OCI-LY3 (cell line): ENCODE measurements at regions not wholly inside any gene's neighbourhood (a gene's known extent, or its start where the extent isn't known, plus 50 kb on each side); places are given as distances from the start of the nearest gene placed in this dataset.

ENCODE experiments used
- H2AFZ ChIP-seq: fragments of 200-600, 300-600 bp; shearing (Covaris generic); 2 replicates; pipeline ENCODE4 v1.6.0; 2014; ENCODE audit warnings: antibody characterized with exemption, low read depth, low read length
- H3K27ac ChIP-seq: fragments of 200-600, 300-600 bp; sonication (generic); 2 replicates; pipeline ENCODE4 v1.5.1; 2014; ENCODE audit warnings: mild to moderate bottlenecking, low read length, moderate library complexity, mixed read lengths
- H3K27me3 ChIP-seq: fragments of 200-600, 300-600 bp; sonication (generic); 2 replicates; pipeline ENCODE4 v1.6.1; 2014; ENCODE audit warnings: low read depth, low read length, mixed read lengths
- H3K36me3 ChIP-seq: fragments of 200-600, 300-600 bp; sonication (generic); replicated peaks from 2 replicates; pipeline ENCODE3; 2014; ENCODE audit warnings: low read depth, low read length, mixed read lengths
- H3K4me1 ChIP-seq: fragments of 300-600, 200-600 bp; sonication (generic); 2 replicates; pipeline ENCODE4 v1.6.1; 2014; ENCODE audit warnings: low read length, mixed read lengths
- H3K4me2 ChIP-seq: fragments of 200-600, 300-600 bp; sonication (generic); 2 replicates; pipeline ENCODE4 v1.6.1; 2014; ENCODE audit warnings: low read length, mixed read lengths
- H3K4me3 ChIP-seq: fragments of 300-600, 200-600 bp; sonication (generic); 2 replicates; pipeline ENCODE4 v1.5.1; 2014; ENCODE audit warnings: antibody characterized with exemption, mild to moderate bottlenecking, low read length, moderate library complexity
- H3K79me2 ChIP-seq: fragments of 300-600, 200-600 bp; shearing (Covaris generic); 2 replicates; pipeline ENCODE4 v1.6.1; 2014; ENCODE audit warnings: mild to moderate bottlenecking, low read length, mixed read lengths
- H3K9ac ChIP-seq: fragments of 300-600, 200-600 bp; shearing (Covaris generic); 2 replicates; pipeline ENCODE4 v1.6.0; 2014; ENCODE audit warnings: mild to moderate bottlenecking, low read length, moderate library complexity
- H3K9me3 ChIP-seq: fragments of 200-600, 300-600 bp; shearing (Covaris generic); 2 replicates; pipeline ENCODE4 v1.6.1; 2014; ENCODE audit warnings: low read length, mixed read lengths; ENCODE audit not compliant: insufficient read depth
- H4K20me1 ChIP-seq: fragments of 200-600, 300-600 bp; sonication (generic); 2 replicates; pipeline ENCODE4 v1.6.1; 2016; ENCODE audit warnings: low read length, mixed read lengths; ENCODE audit not compliant: insufficient read depth
- CTCF ChIP-seq: fragments of 200-600, 300-600 bp; sonication (generic); IDR thresholded peaks from 2 replicates; pipeline ENCODE4 v1.5.1; 2014; ENCODE audit warnings: antibody characterized with exemption, low read length, low read depth
- EZH2phosphoT487 ChIP-seq: fragments of 200-600 bp; shearing (Covaris generic); IDR thresholded peaks from 2 replicates; pipeline ENCODE4 v1.6.1; 2018; ENCODE audit warnings: antibody characterized with exemption, mixed run types, low read depth

GRCh38 chr2:120435671-120436459 lies 89.9 kb downstream of the INHBB start:
- H3K4me2 ChIP-seq: no peak overlapping the region
- no peaks in the 10 kb centered on the region for H3K9me3 ChIP-seq
- no peak overlapping the region for H3K27ac ChIP-seq

GRCh38 chr2:120436460-120436739 lies 90.5 kb downstream of the INHBB start:
- H3K79me2 ChIP-seq: no peaks in the 10 kb centered on the region
- H3K9me3 ChIP-seq: no peaks in the 10 kb centered on the region
- H3K27ac ChIP-seq: no peak overlapping the region
- H3K4me2 ChIP-seq: no peak overlapping the region
- H3K4me1 ChIP-seq: no peaks in the 10 kb centered on the region
- no peaks in the 10 kb centered on the region for H3K36me3 ChIP-seq
- H2AFZ ChIP-seq: no peak overlapping the region
- no peaks in the 10 kb centered on the region for H4K20me1 ChIP-seq
- H3K27me3 ChIP-seq: no peaks in the 10 kb centered on the region
- H3K4me3 ChIP-seq: no peak overlapping the region
- no peak for TF ChIP-seq CTCF
- TF ChIP-seq EZH2phosphoT487: no peak
- H3K9ac ChIP-seq: no peak overlapping the region

More at GRCh38 chr2:120435671-120436459, 89.9 kb downstream of the INHBB start:
- no peaks in the 10 kb centered on the region for H3K27me3 ChIP-seq
- no peaks in the 10 kb centered on the region for H4K20me1 ChIP-seq
- TF ChIP-seq EZH2phosphoT487: no peak
- H3K79me2 ChIP-seq: no peaks in the 10 kb centered on the region
- H3K4me3 ChIP-seq: no peak overlapping the region
- no peaks in the 10 kb centered on the region for H3K4me1 ChIP-seq
- H3K36me3 ChIP-seq: no peaks in the 10 kb centered on the region
- no peak overlapping the region for H2AFZ ChIP-seq
- H3K9ac ChIP-seq: no peak overlapping the region

DNA sequence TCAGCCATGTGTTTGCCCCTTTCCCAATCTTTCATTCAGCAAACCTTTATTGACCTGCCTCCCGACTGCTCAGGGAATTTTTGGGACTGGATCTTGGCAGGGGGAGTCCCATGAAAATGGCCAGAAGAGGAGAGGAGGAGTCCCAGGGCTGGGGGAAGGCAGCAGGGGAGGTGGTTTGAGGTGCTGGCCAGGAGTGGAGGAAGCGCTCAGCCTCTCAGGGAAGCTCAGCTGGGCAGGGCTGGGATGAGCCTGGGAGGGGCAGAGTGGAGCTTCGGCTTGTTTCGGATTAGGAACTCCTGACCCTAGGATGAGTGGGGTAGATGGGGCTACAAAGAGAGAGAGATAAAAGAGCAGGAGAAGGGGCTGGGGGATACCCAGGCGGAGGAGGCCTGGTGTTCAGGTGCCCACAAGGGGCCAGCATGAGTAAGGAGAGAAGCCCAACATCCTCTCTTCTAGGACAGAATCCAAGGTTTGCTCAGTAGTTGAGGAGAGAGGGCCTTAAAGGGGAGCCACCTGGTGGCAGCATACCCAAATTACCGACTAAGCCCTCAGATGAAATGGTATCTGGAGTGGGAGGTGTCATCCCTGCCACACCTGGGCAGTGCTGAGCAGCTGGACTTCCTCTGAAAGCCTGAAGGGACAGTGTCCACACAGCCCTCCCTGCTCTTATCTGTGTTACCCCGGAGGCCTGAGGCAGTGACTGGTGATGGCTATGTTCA lies 91.1 kb downstream of the INHBB start:
- TF ChIP-seq CTCF: peak; percentile 52
- TF ChIP-seq EZH2phosphoT487: no peak
- no peaks in the 10 kb centered on the region for H3K9me3 ChIP-seq
- no peaks in the 10 kb centered on the region for H3K4me1 ChIP-seq
- no peak overlapping the region for H3K27ac ChIP-seq
- H3K4me2 ChIP-seq: no peak overlapping the region
- no peaks in the 10 kb centered on the region for H3K36me3 ChIP-seq
- no peak overlapping the region for H2AFZ ChIP-seq
- no peak overlapping the region for H3K9ac ChIP-seq
- no peak overlapping the region for H3K4me3 ChIP-seq
- H3K27me3 ChIP-seq: no peaks in the 10 kb centered on the region
- no peaks in the 10 kb centered on the region for H4K20me1 ChIP-seq
- H3K79me2 ChIP-seq: no peaks in the 10 kb centered on the region

DNA sequence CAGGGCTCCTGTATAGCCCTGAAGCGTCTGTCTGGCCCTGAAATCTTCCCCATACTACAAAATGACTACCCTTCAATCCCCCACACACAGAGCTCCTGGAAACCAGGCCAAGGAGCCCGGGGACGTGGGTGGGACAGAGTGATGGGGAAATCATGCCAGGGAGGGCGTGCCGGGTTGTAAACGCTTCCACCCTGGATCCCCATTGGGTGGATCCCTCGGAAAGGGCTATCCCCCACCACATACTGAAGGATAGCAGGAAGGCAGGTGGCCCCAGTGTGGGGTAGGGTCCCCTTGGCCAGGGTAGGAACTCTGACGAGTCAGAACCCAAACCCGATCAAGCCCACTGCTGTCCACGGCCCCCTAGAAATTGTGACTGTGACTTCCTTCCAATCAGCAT lies 91.7 kb downstream of the INHBB start:
- Histone ChIP-seq H3K4me3 (no peak overlapping the region), H3K9me3 (no peaks in the 10 kb centered on the region), H3K4me1 (no peaks in the 10 kb centered on the region), H3K27ac (no peak overlapping the region), H3K9ac (no peak overlapping the region), H3K36me3 (no peaks in the 10 kb centered on the region), H3K27me3 (no peaks in the 10 kb centered on the region), H4K20me1 (no peaks in the 10 kb centered on the region), H2AFZ (no peak overlapping the region), H3K79me2 (no peaks in the 10 kb centered on the region), H3K4me2 (no peak overlapping the region)
- TF ChIP-seq CTCF: no peak
